ENCODE measurements at regions not wholly inside any gene's neighbourhood (a gene's known extent, or its start where the extent isn't known, plus 50 kb on each side); places are given as distances from the start of the nearest gene placed in this dataset.

DNA sequence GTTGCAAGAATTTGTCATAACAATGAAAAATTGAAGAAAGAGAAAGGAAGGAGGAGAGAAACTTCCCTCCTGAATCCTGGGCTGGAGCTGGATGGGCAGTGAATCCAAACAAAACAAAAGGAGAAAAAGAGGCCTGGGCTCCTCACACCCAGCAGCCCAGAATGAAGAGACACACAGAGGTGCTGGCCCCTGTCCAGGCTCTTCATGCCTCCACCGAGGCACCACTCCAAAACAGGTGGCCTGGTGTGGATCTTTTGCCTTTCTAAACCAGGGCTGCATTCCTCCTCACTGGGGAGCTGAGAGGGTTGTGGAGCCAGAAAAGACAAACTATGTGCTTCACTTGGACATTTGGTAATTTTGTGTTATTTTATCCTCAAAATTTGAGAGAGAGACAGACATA, 76.0 kb downstream of the FAM124B start:
- Histone ChIP-seq H3K4me3 (ENCODE audit: low read length) (no peak overlapping the region), H3K4me2 (ENCODE audit: low read length) (no peak overlapping the region), H3K36me3 (ENCODE audit: insufficient read depth, low read length) (no peaks in the 10 kb centered on the region), H3K9me3 (replicated peaks; ENCODE audit: low read length) (no peaks in the 10 kb centered on the region), H3K27me3 (ENCODE audit: control insufficient read depth, insufficient read depth, low read length) (peaks cover 32% of the 10 kb centered on the region), H3K9ac (ENCODE audit: low read depth, low read length) (no peak overlapping the region), H3K4me1 (ENCODE audit: control insufficient read depth, insufficient read depth, low read length) (no peaks in the 10 kb centered on the region)

DNA sequence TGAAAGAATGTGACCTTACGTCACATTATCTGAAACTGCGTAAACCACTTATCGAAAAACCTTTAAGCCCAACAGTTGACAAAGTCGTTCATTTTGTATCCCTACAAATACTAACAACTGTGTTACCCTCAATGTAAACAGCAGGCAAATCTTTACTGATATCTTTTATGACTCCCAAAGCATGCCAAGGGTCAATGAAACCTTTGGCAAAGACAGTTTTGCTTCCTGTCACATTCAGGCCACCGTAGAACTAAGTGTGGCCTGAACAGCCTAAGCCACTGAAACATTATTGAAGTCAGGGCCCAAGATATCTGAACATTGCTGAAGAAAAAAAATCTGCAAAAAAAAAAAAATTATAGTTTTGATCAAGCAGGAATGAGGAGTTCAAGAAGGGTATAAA, 77.3 kb downstream of the FAM124B start:
- Histone ChIP-seq H3K36me3 (ENCODE audit: insufficient read depth, low read length) (no peaks in the 10 kb centered on the region), H3K4me1 (ENCODE audit: control insufficient read depth, insufficient read depth, low read length) (no peaks in the 10 kb centered on the region), H3K4me2 (ENCODE audit: low read length) (no peak overlapping the region), H3K9me3 (replicated peaks; ENCODE audit: low read length) (no peaks in the 10 kb centered on the region), H3K4me3 (ENCODE audit: low read length) (no peak overlapping the region), H3K27me3 (ENCODE audit: control insufficient read depth, insufficient read depth, low read length) (peaks cover 43% of the 10 kb centered on the region), H3K9ac (ENCODE audit: low read depth, low read length) (no peak overlapping the region)

DNA sequence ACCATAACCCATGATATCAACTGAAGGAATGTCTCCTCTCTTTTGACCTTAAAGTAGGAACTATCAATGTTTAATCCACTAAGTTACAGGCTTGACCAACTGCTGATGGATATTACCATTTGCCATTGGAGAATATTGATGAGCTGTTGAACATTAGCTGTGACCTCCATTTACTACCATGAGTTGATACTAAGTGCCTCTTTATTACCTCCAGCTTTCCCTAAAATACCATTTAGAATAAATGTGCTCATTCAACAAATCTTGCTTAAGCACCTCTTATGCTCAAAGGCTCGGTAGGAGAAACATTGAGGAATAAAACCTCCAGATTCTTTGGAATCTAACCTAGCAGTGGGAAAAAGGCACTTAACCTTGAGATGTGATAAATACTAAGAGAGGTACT, 81.2 kb downstream of the FAM124B start:
- H3K9me3 ChIP-seq (replicated peaks; ENCODE audit: low read length) = no peaks in the 10 kb centered on the region
- no peaks in the 10 kb centered on the region for H3K4me1 ChIP-seq (ENCODE audit: control insufficient read depth, insufficient read depth, low read length)
- H3K36me3 ChIP-seq (ENCODE audit: insufficient read depth, low read length) = no peaks in the 10 kb centered on the region
- H3K4me2 ChIP-seq (ENCODE audit: low read length) = no peak overlapping the region
- H3K27me3 ChIP-seq (ENCODE audit: control insufficient read depth, insufficient read depth, low read length) = peaks cover 49% of the 10 kb centered on the region
- H3K9ac ChIP-seq (ENCODE audit: low read depth, low read length) = no peak overlapping the region
- H3K4me3 ChIP-seq (ENCODE audit: low read length) = no peak overlapping the region

DNA sequence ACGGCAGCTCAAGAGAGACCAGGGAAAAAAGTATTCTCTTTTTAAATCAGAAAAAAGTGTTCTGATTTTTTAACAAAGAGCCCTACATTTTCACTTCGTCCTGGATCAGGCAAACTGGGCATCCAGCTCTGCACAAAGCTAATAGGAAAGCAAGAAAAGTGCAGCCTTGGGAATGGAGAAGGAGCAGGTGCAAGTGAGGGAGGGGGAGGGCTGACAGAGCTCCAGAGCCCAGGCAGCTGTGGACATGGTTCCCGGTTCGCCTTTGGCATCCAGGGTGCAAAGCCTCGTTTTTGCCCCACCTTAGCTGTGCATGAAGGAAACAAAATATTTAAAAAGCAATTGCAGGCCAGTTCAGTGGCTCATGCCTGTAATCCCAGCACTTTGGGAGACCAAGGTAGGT, 82.2 kb downstream of the FAM124B start:
- H3K4me2 ChIP-seq (ENCODE audit: low read length) = no peak overlapping the region
- no peaks in the 10 kb centered on the region for H3K36me3 ChIP-seq (ENCODE audit: insufficient read depth, low read length)
- no peaks in the 10 kb centered on the region for H3K4me1 ChIP-seq (ENCODE audit: control insufficient read depth, insufficient read depth, low read length)
- no peaks in the 10 kb centered on the region for H3K9me3 ChIP-seq (replicated peaks; ENCODE audit: low read length)
- H3K27me3 ChIP-seq (ENCODE audit: control insufficient read depth, insufficient read depth, low read length) = peaks cover 52% of the 10 kb centered on the region
- H3K9ac ChIP-seq (ENCODE audit: low read depth, low read length) = no peak overlapping the region
- no peak overlapping the region for H3K4me3 ChIP-seq (ENCODE audit: low read length)

- Histone ChIP-seq H3K36me3 (ENCODE audit: insufficient read depth, low read length) (no peaks in the 10 kb centered on the region), H3K4me3 (ENCODE audit: low read length) (no peak overlapping the region), H3K27me3 (ENCODE audit: control insufficient read depth, insufficient read depth, low read length) (peaks cover 11% of the 10 kb centered on the region), H3K9me3 (replicated peaks; ENCODE audit: low read length) (no peaks in the 10 kb centered on the region), H3K4me2 (ENCODE audit: low read length) (no peak overlapping the region), H3K9ac (ENCODE audit: low read depth, low read length) (no peak overlapping the region), H3K4me1 (ENCODE audit: control insufficient read depth, insufficient read depth, low read length) (no peaks in the 10 kb centered on the region)
These were observed 89.2 kb downstream of the FAM124B start for GRCh38 chr2:224312741-224313140.

GRCh38 chr2:224310943-224311625, 90.8 kb downstream of the FAM124B start:
- Histone ChIP-seq H3K27me3 (ENCODE audit: control insufficient read depth, insufficient read depth, low read length) (peaks cover 11% of the 10 kb centered on the region), H3K4me1 (ENCODE audit: control insufficient read depth, insufficient read depth, low read length) (no peaks in the 10 kb centered on the region), H3K4me2 (ENCODE audit: low read length) (no peak overlapping the region)

DNA sequence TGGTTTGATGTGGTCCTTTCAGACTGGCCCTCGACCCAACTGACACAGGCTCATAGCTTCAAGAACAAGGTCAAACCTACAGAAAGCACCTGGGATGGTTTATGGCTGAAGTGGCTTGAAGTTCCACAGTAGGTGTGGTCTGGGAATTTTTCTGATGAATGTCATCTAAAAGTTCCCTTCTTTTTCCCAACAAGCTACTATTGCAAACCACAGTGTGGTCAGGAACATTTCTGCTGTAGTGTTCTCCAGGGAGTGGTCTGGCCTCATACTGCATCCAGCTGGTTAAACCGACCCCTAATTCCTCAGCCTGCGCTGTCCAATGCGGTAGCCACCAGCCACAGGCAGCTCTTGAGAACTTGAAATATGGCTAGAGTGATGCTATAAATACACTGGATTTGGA, 92.7 kb downstream of the FAM124B start:
- Histone ChIP-seq H3K36me3 (ENCODE audit: insufficient read depth, low read length) (no peaks in the 10 kb centered on the region), H3K4me3 (ENCODE audit: low read length) (no peak overlapping the region), H3K9ac (ENCODE audit: low read depth, low read length) (no peak overlapping the region), H3K4me1 (ENCODE audit: control insufficient read depth, insufficient read depth, low read length) (no peaks in the 10 kb centered on the region), H3K9me3 (replicated peaks; ENCODE audit: low read length) (no peaks in the 10 kb centered on the region), H3K27me3 (ENCODE audit: control insufficient read depth, insufficient read depth, low read length) (peaks cover 7% of the 10 kb centered on the region), H3K4me2 (ENCODE audit: low read length) (no peak overlapping the region)

More at GRCh38 chr2:224310943-224311625, 90.8 kb downstream of the FAM124B start:
- Histone ChIP-seq H3K4me3 (ENCODE audit: low read length) (no peak overlapping the region), H3K9me3 (replicated peaks; ENCODE audit: low read length) (no peaks in the 10 kb centered on the region), H3K9ac (ENCODE audit: low read depth, low read length) (no peak overlapping the region), H3K36me3 (ENCODE audit: insufficient read depth, low read length) (no peaks in the 10 kb centered on the region)

GRCh38 chr2:224308272-224308911, 93.5 kb downstream of the FAM124B start:
- H3K9ac ChIP-seq (ENCODE audit: low read depth, low read length) = no peak overlapping the region
- no peak overlapping the region for H3K4me2 ChIP-seq (ENCODE audit: low read length)
- no peaks in the 10 kb centered on the region for H3K9me3 ChIP-seq (replicated peaks; ENCODE audit: low read length)
- no peak overlapping the region for H3K4me3 ChIP-seq (ENCODE audit: low read length)
- no peaks in the 10 kb centered on the region for H3K36me3 ChIP-seq (ENCODE audit: insufficient read depth, low read length)
- H3K27me3 ChIP-seq (ENCODE audit: control insufficient read depth, insufficient read depth, low read length) = peaks cover 4% of the 10 kb centered on the region
- no peaks in the 10 kb centered on the region for H3K4me1 ChIP-seq (ENCODE audit: control insufficient read depth, insufficient read depth, low read length)

- no peaks in the 10 kb centered on the region for H3K9me3 ChIP-seq (replicated peaks; ENCODE audit: low read length)
- no peaks in the 10 kb centered on the region for H3K36me3 ChIP-seq (ENCODE audit: insufficient read depth, low read length)
- H3K27me3 ChIP-seq (ENCODE audit: control insufficient read depth, insufficient read depth, low read length) = no peaks in the 10 kb centered on the region
- H3K4me3 ChIP-seq (ENCODE audit: low read length) = no peak overlapping the region
- no peaks in the 10 kb centered on the region for H3K4me1 ChIP-seq (ENCODE audit: control insufficient read depth, insufficient read depth, low read length)
- H3K4me2 ChIP-seq (ENCODE audit: low read length) = no peak overlapping the region
- H3K9ac ChIP-seq (ENCODE audit: low read depth, low read length) = no peak overlapping the region
These were observed 99.0 kb downstream of the FAM124B start for GRCh38 chr2:224302952-224303351.

DNA sequence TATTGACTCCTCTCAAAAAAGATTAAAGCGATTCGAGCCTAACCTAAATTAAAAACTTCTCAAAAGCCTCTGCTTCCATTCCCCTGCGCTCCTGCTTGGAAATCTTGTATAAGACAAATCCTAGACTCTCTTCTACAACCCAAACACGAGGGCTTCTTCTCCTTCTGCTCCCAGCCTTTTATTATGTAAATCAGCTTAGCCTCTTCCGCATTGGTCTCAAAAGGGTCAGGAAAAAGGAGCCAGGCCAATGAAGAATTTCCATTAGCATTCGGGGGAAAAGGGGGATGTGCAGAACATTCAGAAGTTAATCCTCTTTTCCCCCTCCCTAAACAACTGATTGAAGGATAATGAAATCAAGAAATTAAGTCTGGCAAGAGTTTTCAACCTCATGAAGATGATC, 107.9 kb downstream of the FAM124B start:
- H3K36me3 ChIP-seq (ENCODE audit: insufficient read depth, low read length) = no peaks in the 10 kb centered on the region
- no peaks in the 10 kb centered on the region for H3K9me3 ChIP-seq (replicated peaks; ENCODE audit: low read length)
- no peaks in the 10 kb centered on the region for H3K4me1 ChIP-seq (ENCODE audit: control insufficient read depth, insufficient read depth, low read length)
- no peak overlapping the region for H3K9ac ChIP-seq (ENCODE audit: low read depth, low read length)
- no peak overlapping the region for H3K4me2 ChIP-seq (ENCODE audit: low read length)
- H3K4me3 ChIP-seq (ENCODE audit: low read length) = no peak overlapping the region
- peaks cover 3% of the 10 kb centered on the region for H3K27me3 ChIP-seq (ENCODE audit: control insufficient read depth, insufficient read depth, low read length)

DNA sequence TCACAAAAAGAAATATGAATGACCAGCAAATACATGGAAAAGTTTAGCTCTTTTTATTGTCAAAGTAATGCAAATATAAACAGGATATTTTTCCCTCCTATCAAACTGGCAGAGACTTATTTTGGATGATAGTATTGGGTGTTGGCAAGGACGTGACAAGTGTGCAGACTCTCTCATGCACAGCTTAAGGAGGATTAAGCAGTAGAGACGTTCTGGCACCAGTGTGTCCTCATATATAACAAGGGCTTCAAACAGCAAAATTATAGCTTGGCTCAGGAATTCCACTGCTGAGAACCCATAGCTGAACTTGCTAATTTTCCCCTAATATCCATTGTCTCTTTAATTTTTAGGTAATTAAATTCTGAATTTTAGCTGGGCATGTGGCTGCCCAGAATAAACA, 114.4 kb downstream of the FAM124B start:
- Histone ChIP-seq H3K36me3 (ENCODE audit: insufficient read depth, low read length) (no peaks in the 10 kb centered on the region), H3K9me3 (replicated peaks; ENCODE audit: low read length) (no peaks in the 10 kb centered on the region), H3K4me3 (ENCODE audit: low read length) (no peak overlapping the region), H3K9ac (ENCODE audit: low read depth, low read length) (no peak overlapping the region), H3K4me2 (ENCODE audit: low read length) (no peak overlapping the region), H3K4me1 (ENCODE audit: control insufficient read depth, insufficient read depth, low read length) (no peaks in the 10 kb centered on the region), H3K27me3 (ENCODE audit: control insufficient read depth, insufficient read depth, low read length) (peaks cover 3% of the 10 kb centered on the region)

- Histone ChIP-seq H3K9ac (ENCODE audit: low read depth, low read length) (no peak overlapping the region), H3K9me3 (replicated peaks; ENCODE audit: low read length) (no peaks in the 10 kb centered on the region), H3K36me3 (ENCODE audit: insufficient read depth, low read length) (no peaks in the 10 kb centered on the region), H3K4me3 (ENCODE audit: low read length) (no peak overlapping the region), H3K4me2 (ENCODE audit: low read length) (no peak overlapping the region), H3K4me1 (ENCODE audit: control insufficient read depth, insufficient read depth, low read length) (no peaks in the 10 kb centered on the region), H3K27me3 (ENCODE audit: control insufficient read depth, insufficient read depth, low read length) (peaks cover 3% of the 10 kb centered on the region)
These were observed 115.0 kb downstream of the FAM124B start for GRCh38 chr2:224286923-224287322.
